Suprapubic skin (tissue), 4 donors: ENCODE measurements at regions not wholly inside any gene's neighbourhood (a gene's known extent, or its start where the extent isn't known, plus 50 kb on each side); places are given as distances from the start of the nearest gene placed in this dataset.

Experiments
- DNase-seq, 2 donors: peaks; one replicate each; pipeline ENCODE4 v3.0.0-alpha.2; 2019; ENCODE audit warnings: low spot score in 2 of 2
- H3K27ac ChIP-seq: fragments of 200-600 bp; sonication (generic); one replicate; pipeline ENCODE4 v1.5.1; 2019
- H3K27me3 ChIP-seq: fragments of 200-600 bp; sonication (generic); one replicate; pipeline ENCODE4 v1.5.1; 2019
- H3K36me3 ChIP-seq: fragments of 200-600 bp; sonication (generic); one replicate; pipeline ENCODE4 v1.5.1; 2019
- H3K4me1 ChIP-seq: fragments of 200-600 bp; sonication (generic); one replicate; pipeline ENCODE4 v1.5.1; 2019
- H3K4me3 ChIP-seq: fragments of 200-600 bp; sonication (generic); one replicate; pipeline ENCODE4 v1.5.1; 2019; ENCODE audit warnings: mild to moderate bottlenecking
- H3K9me3 ChIP-seq: fragments of 200-600 bp; sonication (generic); one replicate; pipeline ENCODE4 v1.5.1; 2019
- EP300 ChIP-seq: sonication (generic); formaldehyde crosslinking; IDR thresholded peaks from one replicate; pipeline ENCODE4 v1.6.1; 2017; ENCODE audit warnings: antibody characterized with exemption
- POLR2A ChIP-seq, 2 donors: fragments of 450-650 bp; IDR thresholded peaks; one replicate each; pipeline ENCODE4 v1.6.1; 2017; ENCODE audit warnings: antibody characterized with exemption in 2 of 2, mild to moderate bottlenecking in 2 of 2, moderate library complexity in 2 of 2
- POLR2AphosphoS5 ChIP-seq, 3 donors: sonication (generic); formaldehyde crosslinking; IDR thresholded peaks; one replicate each; pipeline ENCODE4 v1.6.1; 2017; ENCODE audit warnings: antibody characterized with exemption in 3 of 3
- WGBS: methylation state at CpG from one replicate; pipeline ENCODE4 v1.1.5; 2018; 5-methylcytosine and 5-hydroxymethylcytosine counted together
- TF ChIP-seq, protein P1 (sequence below), 2 donors: fragments of 200-600 bp in 1 of 2; fragments of 450-650 bp in 1 of 2; sonication (generic) in 1 of 2; IDR thresholded peaks; one replicate each; pipeline ENCODE4 v1.5.1; 2016 to 2019; ENCODE audit warnings: antibody characterized with exemption in 2 of 2, mild to moderate bottlenecking in 1 of 2, moderate library complexity in 1 of 2

DNA sequence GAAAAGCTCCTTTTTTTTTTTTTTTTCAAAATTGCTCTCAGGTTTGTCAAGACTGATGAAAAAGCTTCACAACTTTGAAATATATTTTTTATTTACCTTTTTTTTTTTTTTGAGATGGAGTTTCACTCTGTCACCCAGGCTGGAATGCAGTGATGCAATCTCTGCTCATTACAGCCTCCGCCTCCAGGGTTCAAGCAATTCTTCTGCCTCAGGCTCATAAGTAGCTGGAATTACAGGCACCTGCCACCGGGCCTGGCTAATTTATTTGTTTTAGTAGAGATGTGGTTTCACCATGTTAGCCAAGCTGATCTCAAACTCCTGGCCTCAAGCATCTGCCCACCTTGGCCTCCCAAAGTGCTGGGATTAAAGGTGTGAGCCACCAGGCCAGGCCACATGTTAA is 1515.0 kb downstream of the OTOL1 start:
- Histone ChIP-seq H3K27ac (no peak overlapping the region), H3K4me1 (no peaks in the 10 kb centered on the region), H3K36me3 (no peaks in the 10 kb centered on the region), H3K27me3 (no peaks in the 10 kb centered on the region), H3K9me3 (no peaks in the 10 kb centered on the region), H3K4me3 (no peak overlapping the region)
- WGBS = 72% methylated on average over 2 of the region's 2 CpGs
- no peak for DNase-seq
- TF ChIP-seq POLR2A (IDR thresholded peaks at IDR 0.05) (no peak), EP300 (no peak), POLR2AphosphoS5 (IDR thresholded peaks at IDR 0.05) (no peak)
- TF ChIP-seq, protein P1, sequence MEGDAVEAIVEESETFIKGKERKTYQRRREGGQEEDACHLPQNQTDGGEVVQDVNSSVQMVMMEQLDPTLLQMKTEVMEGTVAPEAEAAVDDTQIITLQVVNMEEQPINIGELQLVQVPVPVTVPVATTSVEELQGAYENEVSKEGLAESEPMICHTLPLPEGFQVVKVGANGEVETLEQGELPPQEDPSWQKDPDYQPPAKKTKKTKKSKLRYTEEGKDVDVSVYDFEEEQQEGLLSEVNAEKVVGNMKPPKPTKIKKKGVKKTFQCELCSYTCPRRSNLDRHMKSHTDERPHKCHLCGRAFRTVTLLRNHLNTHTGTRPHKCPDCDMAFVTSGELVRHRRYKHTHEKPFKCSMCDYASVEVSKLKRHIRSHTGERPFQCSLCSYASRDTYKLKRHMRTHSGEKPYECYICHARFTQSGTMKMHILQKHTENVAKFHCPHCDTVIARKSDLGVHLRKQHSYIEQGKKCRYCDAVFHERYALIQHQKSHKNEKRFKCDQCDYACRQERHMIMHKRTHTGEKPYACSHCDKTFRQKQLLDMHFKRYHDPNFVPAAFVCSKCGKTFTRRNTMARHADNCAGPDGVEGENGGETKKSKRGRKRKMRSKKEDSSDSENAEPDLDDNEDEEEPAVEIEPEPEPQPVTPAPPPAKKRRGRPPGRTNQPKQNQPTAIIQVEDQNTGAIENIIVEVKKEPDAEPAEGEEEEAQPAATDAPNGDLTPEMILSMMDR (IDR thresholded peaks at IDR 0.05) = no peak

DNA sequence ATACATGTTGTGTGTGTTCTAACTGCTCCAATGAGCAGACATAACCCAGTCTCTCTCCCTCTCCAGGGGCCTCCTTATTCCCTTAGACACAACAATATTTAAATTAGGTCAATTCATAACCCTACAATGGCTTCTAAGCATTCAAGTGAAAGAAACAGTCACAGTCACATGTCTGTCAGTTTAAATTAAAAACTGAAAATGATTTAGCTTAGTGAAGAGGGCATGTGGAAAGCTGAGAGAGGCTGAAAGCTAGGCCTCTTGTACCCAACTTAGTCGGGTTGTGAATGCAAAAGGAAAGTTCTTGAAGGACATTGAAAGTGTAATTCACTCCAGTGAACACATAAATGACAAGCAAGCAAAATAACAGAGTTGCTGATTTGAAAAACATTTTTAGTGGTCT is 1519.6 kb downstream of the OTOL1 start:
- H3K36me3 ChIP-seq = no peaks in the 10 kb centered on the region
- no peaks in the 10 kb centered on the region for H3K27me3 ChIP-seq
- no peak overlapping the region for H3K27ac ChIP-seq
- no peak overlapping the region for H3K4me3 ChIP-seq
- no peaks in the 10 kb centered on the region for H3K9me3 ChIP-seq
- DNase-seq = no peak
- H3K4me1 ChIP-seq = no peaks in the 10 kb centered on the region
- TF ChIP-seq, protein P1 (IDR thresholded peaks at IDR 0.05) = no peak
- TF ChIP-seq POLR2A (IDR thresholded peaks at IDR 0.05) (no peak), POLR2AphosphoS5 (IDR thresholded peaks at IDR 0.05) (no peak), EP300 (no peak)
- WGBS = 79% methylated on average over 1 of the region's 1 CpG

DNA sequence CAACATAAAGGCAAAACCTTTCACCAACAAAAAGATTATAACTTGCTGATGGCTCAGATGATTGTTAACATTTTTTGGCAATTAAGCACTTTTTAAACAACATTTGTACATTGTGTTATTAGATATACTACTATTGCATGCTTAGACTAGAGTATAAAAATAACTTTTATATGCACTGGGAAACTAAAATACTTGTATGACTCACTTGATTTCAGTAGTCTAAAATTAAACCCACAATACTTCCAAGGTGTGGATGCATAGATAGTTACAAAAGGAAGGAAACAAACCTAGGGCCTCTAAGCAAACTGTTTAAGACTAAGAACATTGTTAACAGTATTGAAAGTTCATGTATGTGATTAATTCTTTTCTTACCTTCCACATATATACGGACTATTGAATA is 1521.5 kb downstream of the OTOL1 start:
- 95% methylated on average over 1 of the region's 1 CpG for WGBS
- Histone ChIP-seq H3K4me3 (no peak overlapping the region), H3K9me3 (no peaks in the 10 kb centered on the region), H3K4me1 (no peaks in the 10 kb centered on the region), H3K27me3 (no peaks in the 10 kb centered on the region), H3K36me3 (no peaks in the 10 kb centered on the region), H3K27ac (no peak overlapping the region)
- no peak for DNase-seq
- TF ChIP-seq, protein P1 (IDR thresholded peaks at IDR 0.05) = no peak
- TF ChIP-seq POLR2A (IDR thresholded peaks at IDR 0.05) = no peak
- TF ChIP-seq EP300 = no peak
- TF ChIP-seq POLR2AphosphoS5 (IDR thresholded peaks at IDR 0.05) = no peak

DNA sequence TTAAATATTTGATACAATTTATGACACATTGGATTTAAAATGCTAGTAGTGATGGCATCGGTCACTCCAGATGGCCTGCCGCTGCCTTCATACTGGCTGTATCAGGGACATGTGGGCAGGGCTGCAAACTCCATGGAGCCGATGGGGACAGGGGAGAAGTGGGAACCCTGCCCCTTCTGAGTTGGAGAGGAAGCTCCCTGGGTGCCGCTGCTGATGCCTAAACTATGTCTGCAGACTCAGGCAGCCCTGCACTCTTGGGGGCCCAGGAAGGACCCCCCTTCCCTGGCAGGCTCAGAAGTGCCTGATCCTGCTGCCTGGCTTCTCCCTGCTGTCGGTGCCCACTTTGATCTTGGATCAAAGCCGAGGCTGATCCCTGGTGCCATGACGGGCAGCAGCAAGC is 1522.1 kb downstream of the OTOL1 start:
- no peaks in the 10 kb centered on the region for H3K9me3 ChIP-seq
- no peak overlapping the region for H3K27ac ChIP-seq
- no peaks in the 10 kb centered on the region for H3K36me3 ChIP-seq
- TF ChIP-seq, protein P1 (IDR thresholded peaks at IDR 0.05) = no peak
- TF ChIP-seq POLR2A (IDR thresholded peaks at IDR 0.05) = no peak
- no peaks in the 10 kb centered on the region for H3K4me1 ChIP-seq
- no peaks in the 10 kb centered on the region for H3K27me3 ChIP-seq
- 83% methylated on average over 5 of the region's 7 CpGs for WGBS
- no peak overlapping the region for H3K4me3 ChIP-seq
- peak in 1 of 2 donors; percentile 62 for DNase-seq

DNA sequence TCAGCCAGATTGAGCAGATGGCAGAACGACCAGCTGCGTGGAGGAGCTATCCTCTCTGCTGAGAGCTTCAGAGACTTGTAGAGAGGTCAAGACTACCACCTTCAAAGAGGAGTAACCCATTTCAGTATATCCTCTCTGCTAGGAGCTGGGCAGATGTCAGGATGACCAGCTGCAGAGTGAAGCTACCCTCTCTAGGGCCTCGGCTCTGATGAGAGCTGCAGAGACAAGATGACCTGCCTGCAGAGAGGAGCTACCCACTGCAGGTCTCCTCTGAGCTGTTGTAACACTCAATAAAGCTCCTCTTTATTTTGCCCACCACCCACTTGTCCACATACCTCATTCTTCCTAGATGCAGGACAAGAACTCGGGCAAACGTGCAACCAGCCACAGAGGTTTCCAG is 1522.7 kb downstream of the OTOL1 start:
- Histone ChIP-seq H3K36me3 (no peaks in the 10 kb centered on the region), H3K4me3 (no peak overlapping the region), H3K27me3 (no peaks in the 10 kb centered on the region), H3K27ac (no peak overlapping the region), H3K9me3 (no peaks in the 10 kb centered on the region), H3K4me1 (no peaks in the 10 kb centered on the region)
- no peak for TF ChIP-seq POLR2A (IDR thresholded peaks at IDR 0.05)
- TF ChIP-seq POLR2AphosphoS5 (IDR thresholded peaks at IDR 0.05) = no peak
- TF ChIP-seq EP300 = no peak
- TF ChIP-seq, protein P1 (IDR thresholded peaks at IDR 0.05) = no peak
- WGBS = 91% methylated on average over 3 of the region's 5 CpGs
- no peak for DNase-seq
